Testis (tissue), 2 donors: ENCODE measurements at regions not wholly inside any gene's neighbourhood (a gene's known extent, or its start where the extent isn't known, plus 50 kb on each side); places are given as distances from the start of the nearest gene placed in this dataset.

Experiments
- POLR2A ChIP-seq: fragments of 450-650 bp; IDR thresholded peaks from one replicate; pipeline ENCODE4 v1.6.1; 2017; ENCODE audit warnings: antibody characterized with exemption, mild to moderate bottlenecking, moderate library complexity
- TF ChIP-seq, protein P1 (sequence below), 3 experiments: fragments of 450-650 bp in 2 of 3; fragments of 200-600 bp in 1 of 3; sonication (generic) in 1 of 3; IDR thresholded peaks; one replicate each; pipeline ENCODE4 v1.5.1; 2016 to 2019; ENCODE audit warnings: antibody characterized with exemption in 3 of 3, mild to moderate bottlenecking in 2 of 3, moderate library complexity in 1 of 3

- TF ChIP-seq POLR2A: no peak
- TF ChIP-seq, protein P1, sequence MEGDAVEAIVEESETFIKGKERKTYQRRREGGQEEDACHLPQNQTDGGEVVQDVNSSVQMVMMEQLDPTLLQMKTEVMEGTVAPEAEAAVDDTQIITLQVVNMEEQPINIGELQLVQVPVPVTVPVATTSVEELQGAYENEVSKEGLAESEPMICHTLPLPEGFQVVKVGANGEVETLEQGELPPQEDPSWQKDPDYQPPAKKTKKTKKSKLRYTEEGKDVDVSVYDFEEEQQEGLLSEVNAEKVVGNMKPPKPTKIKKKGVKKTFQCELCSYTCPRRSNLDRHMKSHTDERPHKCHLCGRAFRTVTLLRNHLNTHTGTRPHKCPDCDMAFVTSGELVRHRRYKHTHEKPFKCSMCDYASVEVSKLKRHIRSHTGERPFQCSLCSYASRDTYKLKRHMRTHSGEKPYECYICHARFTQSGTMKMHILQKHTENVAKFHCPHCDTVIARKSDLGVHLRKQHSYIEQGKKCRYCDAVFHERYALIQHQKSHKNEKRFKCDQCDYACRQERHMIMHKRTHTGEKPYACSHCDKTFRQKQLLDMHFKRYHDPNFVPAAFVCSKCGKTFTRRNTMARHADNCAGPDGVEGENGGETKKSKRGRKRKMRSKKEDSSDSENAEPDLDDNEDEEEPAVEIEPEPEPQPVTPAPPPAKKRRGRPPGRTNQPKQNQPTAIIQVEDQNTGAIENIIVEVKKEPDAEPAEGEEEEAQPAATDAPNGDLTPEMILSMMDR (IDR thresholded peaks at IDR 0.05): no peak
Observed at GRCh38 chr2:60695793-60696192, 60.3 kb upstream of the PAPOLG start.
